PC-9 (cell line): ENCODE measurements at regions not wholly inside any gene's neighbourhood (a gene's known extent, or its start where the extent isn't known, plus 50 kb on each side); places are given as distances from the start of the nearest gene placed in this dataset.

Source experiments
- BruUV-seq: library from RNA; stranded (reverse); fragments of 400-500 nt; replicated peaks from 2 replicates; lab custom pipeline; 2021; lab: Mats Ljungman, UMichigan
- CTCF ChIA-PET: fragments of 300-600 bp; sonication (Branson Sonifier 250); formaldehyde crosslinking; loops from one replicate; lab custom pipeline; 2022; ENCODE audit warnings: antibody characterized with exemption; lab: Charles Lee
- POLR2A ChIA-PET: fragments of 300-600 bp; sonication (Branson Sonifier 250); formaldehyde crosslinking; loops from one replicate; lab custom pipeline; 2022; ENCODE audit warnings: antibody characterized with exemption; ENCODE audit not compliant: unreplicated experiment; lab: Charles Lee
- DNase-seq, 2 experiments: peaks; one replicate each; pipeline versions ENCODE4 v3.0.0 to v3.0.0-alpha.2; 2015 to 2022; ENCODE audit warnings: mixed read lengths in 1 of 2
- H2AFZ ChIP-seq: fragments of 200-600 bp; sonication (generic); 2 replicates; pipeline ENCODE4 v1.8.1; 2017; ENCODE audit warnings: antibody characterized with exemption
- H3F3A ChIP-seq: fragments of 200-600 bp; sonication (generic); 2 replicates; pipeline ENCODE4 v1.8.1; 2017; ENCODE audit warnings: antibody characterized with exemption, mild to moderate bottlenecking, low read depth; ENCODE audit not compliant: insufficient read depth
- H3K27ac ChIP-seq: fragments of 200-600 bp; sonication (generic); 2 replicates; pipeline ENCODE4 v1.6.1; 2016; ENCODE audit warnings: mixed run types
- H3K27me3 ChIP-seq: fragments of 200-600 bp; sonication (generic); 2 replicates; pipeline ENCODE4 v1.6.1; 2016; ENCODE audit warnings: low read depth, mixed run types; ENCODE audit not compliant: insufficient read depth
- H3K36me3 ChIP-seq: fragments of 200-600 bp; sonication (generic); 2 replicates; pipeline ENCODE4 v1.6.1; 2016; ENCODE audit warnings: low read depth, mixed run types
- H3K4me1 ChIP-seq: fragments of 200-600 bp; sonication (generic); replicated peaks from 2 replicates; pipeline ENCODE4 v1.6.1; 2016; ENCODE audit warnings: mixed run types; ENCODE audit not compliant: insufficient read depth
- H3K4me2 ChIP-seq: fragments of 200-600 bp; sonication (generic); 2 replicates; pipeline ENCODE4 v1.6.1; 2017; ENCODE audit warnings: mixed run types
- H3K4me3 ChIP-seq: fragments of 200-600 bp; sonication (generic); 2 replicates; pipeline ENCODE4 v1.6.1; 2016; ENCODE audit warnings: mixed run types
- H3K79me2 ChIP-seq: fragments of 200-600 bp; sonication (generic); 2 replicates; pipeline ENCODE4 v1.6.1; 2017; ENCODE audit warnings: low read depth, mixed run types
- H3K9me2 ChIP-seq: fragments of 200-600 bp; sonication (generic); 2 replicates; pipeline ENCODE4 v1.8.1; 2017; ENCODE audit warnings: mild to moderate bottlenecking; ENCODE audit not compliant: insufficient read depth
- H3K9me3 ChIP-seq: fragments of 200-600 bp; sonication (generic); 2 replicates; pipeline ENCODE4 v1.8.1; 2016; ENCODE audit warnings: low read depth; ENCODE audit not compliant: insufficient read depth
- H4K20me1 ChIP-seq: fragments of 200-600 bp; sonication (generic); 2 replicates; pipeline ENCODE4 v1.8.1; 2017; ENCODE audit not compliant: insufficient read depth
- CTCF ChIP-seq: fragments of 200-600 bp; sonication (generic); conservative IDR thresholded peaks from 2 replicates; pipeline ENCODE4 v1.6.1; 2017; ENCODE audit warnings: mixed run types, antibody characterized with exemption, mild to moderate bottlenecking, moderate library complexity
- EZH2 ChIP-seq: fragments of 200-600 bp; sonication (generic); IDR thresholded peaks from 2 replicates; pipeline ENCODE4 v1.8.0; 2017; ENCODE audit warnings: antibody characterized with exemption, low read depth
- intact Hi-C: fragments of 100-400 bp; cut with micrococcal nuclease; formaldehyde crosslinking; loops from one replicate; pipeline ENCODE4 v1.10.0; 2022; ENCODE audit not compliant: unreplicated experiment

GRCh38 chr1:192862271-192862670, 53.4 kb downstream of the RGS2 start:
- Histone ChIP-seq H3K9me2 (no peaks in the 10 kb centered on the region; the same call in 1 of the 2 replicates), H4K20me1 (no peaks in the 10 kb centered on the region), H3K27me3 (no peaks in the 10 kb centered on the region), H3K79me2 (no peaks in the 10 kb centered on the region), H3F3A (no peaks in the 10 kb centered on the region), H3K27ac (no peak overlapping the region), H3K4me1 (no peaks in the 10 kb centered on the region), H3K4me2 (no peak overlapping the region), H3K9me3 (no peaks in the 10 kb centered on the region), H3K4me3 (no peak overlapping the region), H2AFZ (no peak overlapping the region), H3K36me3 (no peaks in the 10 kb centered on the region)
- ChIA-PET CTCF (no interaction called here), POLR2A (no interaction called here)
- DNase-seq, result no peak
- no peak for TF ChIP-seq CTCF
- TF ChIP-seq EZH2, result no peak
- no TSS peak for BruUV-seq
- intact Hi-C loops, result no loop called here

GRCh38 chr1:192866241-192866868, 57.5 kb downstream of the RGS2 start:
- intact Hi-C loops, result no loop called here
- CTCF ChIA-PET, result no interaction called here

GRCh38 chr1:192867180-192867579, 58.3 kb downstream of the RGS2 start:
- Histone ChIP-seq H2AFZ (0 out of 2 replicates have a peak overlapping the region, but pooled peaks have one; percentile 21), H3F3A (no peaks in the 10 kb centered on the region)

More at GRCh38 chr1:192866241-192866868, 57.5 kb downstream of the RGS2 start:
- no peak overlapping the region for H3K27ac ChIP-seq
- H3K79me2 ChIP-seq, result no peaks in the 10 kb centered on the region
- H3K4me2 ChIP-seq, result no peak overlapping the region
- no peak overlapping the region for H3K4me3 ChIP-seq
- H3K27me3 ChIP-seq, result no peaks in the 10 kb centered on the region
- no peaks in the 10 kb centered on the region for H3K9me2 ChIP-seq
- no TSS peak for BruUV-seq
- POLR2A ChIA-PET, result no interaction called here
- DNase-seq, result no peak
- H4K20me1 ChIP-seq, result no peaks in the 10 kb centered on the region
- H3K36me3 ChIP-seq, result no peaks in the 10 kb centered on the region
- no peaks in the 10 kb centered on the region for H3K9me3 ChIP-seq
- no peak overlapping the region for H2AFZ ChIP-seq
- no peaks in the 10 kb centered on the region for H3F3A ChIP-seq
- H3K4me1 ChIP-seq, result no peaks in the 10 kb centered on the region
- TF ChIP-seq CTCF, result no peak
- TF ChIP-seq EZH2, result no peak

More at GRCh38 chr1:192867180-192867579, 58.3 kb downstream of the RGS2 start:
- H3K9me3 ChIP-seq, result no peaks in the 10 kb centered on the region
- CTCF ChIA-PET, result no interaction called here
- H3K4me1 ChIP-seq, result no peaks in the 10 kb centered on the region
- TF ChIP-seq CTCF, result no peak
- no peak for TF ChIP-seq EZH2
- no peaks in the 10 kb centered on the region for H3K79me2 ChIP-seq
- no peaks in the 10 kb centered on the region for H4K20me1 ChIP-seq
- H3K4me2 ChIP-seq, result no peak overlapping the region
- H3K27me3 ChIP-seq, result no peaks in the 10 kb centered on the region
- no peak overlapping the region for H3K4me3 ChIP-seq
- DNase-seq, result no peak
- intact Hi-C loops, result no loop called here
- POLR2A ChIA-PET, result no interaction called here
- no peaks in the 10 kb centered on the region for H3K9me2 ChIP-seq
- no TSS peak for BruUV-seq
- H3K36me3 ChIP-seq, result no peaks in the 10 kb centered on the region
- H3K27ac ChIP-seq, result no peak overlapping the region
